Stimulated activated effector memory CD8-positive, alpha-beta T cell treated with anti-CD3 and anti-CD28 coated beads, Interleukin-12 subunit alpha, Interleukin-12 subunit beta, amount 100 ng/mL, for 72 hours (primary cell): ENCODE measurements at regions not wholly inside any gene's neighbourhood (a gene's known extent, or its start where the extent isn't known, plus 50 kb on each side); places are given as distances from the start of the nearest gene placed in this dataset.
A peak's percentile ranks its signal among the peaks of the same experiment; 100 is the strongest.

Experiments
- ATAC-seq: fragments of 150-1000 bp; cut with Tn5 transposase; 2 replicates; pipeline ENCODE4 v1.10.0; 2021
- DNase-seq, 2 donors: peaks; one replicate each; pipeline ENCODE4 v3.0.0; 2021 to 2022; ENCODE audit warnings: low spot score in 2 of 2
- H3K27ac Mint-ChIP-seq: one replicate; pipeline ENCODE4 v1.8.0; 2022; ENCODE audit warnings: mild to moderate bottlenecking, mixed read lengths
- H3K36me3 Mint-ChIP-seq: one replicate; pipeline ENCODE4 v1.8.0; 2022; ENCODE audit warnings: mild to moderate bottlenecking, mixed read lengths
- H3K4me1 Mint-ChIP-seq: one replicate; pipeline ENCODE4 v1.8.0; 2022; ENCODE audit warnings: mixed read lengths
- H3K4me3 Mint-ChIP-seq: one replicate; pipeline ENCODE4 v1.8.0; 2022; ENCODE audit warnings: mild to moderate bottlenecking, mixed read lengths
- H3K9me3 Mint-ChIP-seq: one replicate; pipeline ENCODE4 v1.8.0; 2022; ENCODE audit warnings: mixed read lengths

GRCh38 chr5:117060099-117060498, 485.5 kb upstream of the SEMA6A start:
- Mint-ChIP-seq H3K36me3 (no peaks in the 10 kb centered on the region), H3K4me1 (no peaks in the 10 kb centered on the region), H3K27ac (no peak overlapping the region), H3K4me3 (no peak overlapping the region), H3K9me3 (no peaks in the 10 kb centered on the region)
- no peak for DNase-seq
- no peak for ATAC-seq

GRCh38 chr5:117058740-117059139, 484.1 kb upstream of the SEMA6A start:
- H3K4me1 Mint-ChIP-seq, result no peaks in the 10 kb centered on the region
- no peak overlapping the region for H3K4me3 Mint-ChIP-seq
- H3K27ac Mint-ChIP-seq, result no peak overlapping the region
- H3K36me3 Mint-ChIP-seq, result no peaks in the 10 kb centered on the region
- ATAC-seq (no peak), DNase-seq (no peak)
- peaks cover 3% of the 10 kb centered on the region for H3K9me3 Mint-ChIP-seq

- Mint-ChIP-seq H3K36me3 (no peaks in the 10 kb centered on the region), H3K4me1 (no peaks in the 10 kb centered on the region), H3K9me3 (peaks cover 9% of the 10 kb centered on the region), H3K4me3 (no peak overlapping the region), H3K27ac (no peak overlapping the region)
- DNase-seq (no peak), ATAC-seq (no peak)
Measured at GRCh38 chr5:117055517-117055916, 480.9 kb upstream of the SEMA6A start.

GRCh38 chr5:117054911-117055310, 480.3 kb upstream of the SEMA6A start:
- Mint-ChIP-seq H3K27ac (no peak overlapping the region), H3K4me3 (no peak overlapping the region), H3K9me3 (peaks cover 12% of the 10 kb centered on the region), H3K36me3 (no peaks in the 10 kb centered on the region), H3K4me1 (no peaks in the 10 kb centered on the region)
- ATAC-seq (no peak), DNase-seq (no peak)

- no peak for ATAC-seq
- Mint-ChIP-seq H3K27ac (no peak overlapping the region), H3K4me1 (no peaks in the 10 kb centered on the region)
Measured at GRCh38 chr5:117054141-117054540, 479.5 kb upstream of the SEMA6A start.

GRCh38 chr5:117041926-117042595, 467.4 kb upstream of the SEMA6A start:
- Mint-ChIP-seq H3K4me3 (no peak overlapping the region), H3K4me1 (no peaks in the 10 kb centered on the region), H3K36me3 (no peaks in the 10 kb centered on the region), H3K27ac (no peak overlapping the region), H3K9me3 (peaks cover 7% of the 10 kb centered on the region)
- DNase-seq (no peak), ATAC-seq (no peak)

More at GRCh38 chr5:117054141-117054540, 479.5 kb upstream of the SEMA6A start:
- Mint-ChIP-seq H3K9me3 (peaks cover 12% of the 10 kb centered on the region), H3K4me3 (no peak overlapping the region), H3K36me3 (no peaks in the 10 kb centered on the region)
- no peak for DNase-seq

- DNase-seq (no peak), ATAC-seq (no peak)
- Mint-ChIP-seq H3K9me3 (peaks cover 4% of the 10 kb centered on the region), H3K4me1 (no peaks in the 10 kb centered on the region), H3K4me3 (no peak overlapping the region), H3K36me3 (no peaks in the 10 kb centered on the region), H3K27ac (no peak overlapping the region)
Measured at GRCh38 chr5:117039035-117039434, 464.4 kb upstream of the SEMA6A start.

- Mint-ChIP-seq H3K4me3 (no peak overlapping the region), H3K9me3 (peaks cover 2% of the 10 kb centered on the region)
Measured at GRCh38 chr5:117027384-117027783, 452.8 kb upstream of the SEMA6A start.

GRCh38 chr5:117020999-117021398, 446.4 kb upstream of the SEMA6A start:
- ATAC-seq (no peak), DNase-seq (no peak)
- Mint-ChIP-seq H3K9me3 (peaks cover 3% of the 10 kb centered on the region), H3K4me1 (no peaks in the 10 kb centered on the region), H3K36me3 (no peaks in the 10 kb centered on the region), H3K27ac (no peak overlapping the region), H3K4me3 (no peak overlapping the region)

More at GRCh38 chr5:117027384-117027783, 452.8 kb upstream of the SEMA6A start:
- H3K4me1 Mint-ChIP-seq, result no peaks in the 10 kb centered on the region
- no peaks in the 10 kb centered on the region for H3K36me3 Mint-ChIP-seq
- ATAC-seq (no peak), DNase-seq (no peak)
- no peak overlapping the region for H3K27ac Mint-ChIP-seq

- no peak overlapping the region for H3K4me3 Mint-ChIP-seq
- no peaks in the 10 kb centered on the region for H3K4me1 Mint-ChIP-seq
- DNase-seq (no peak), ATAC-seq (peak; percentile 16)
- H3K9me3 Mint-ChIP-seq, result peaks cover 4% of the 10 kb centered on the region
- H3K36me3 Mint-ChIP-seq, result no peaks in the 10 kb centered on the region
- H3K27ac Mint-ChIP-seq, result no peak overlapping the region
Measured at GRCh38 chr5:117013280-117013877, 438.8 kb upstream of the SEMA6A start.

- no peaks in the 10 kb centered on the region for H3K4me1 Mint-ChIP-seq
- no peaks in the 10 kb centered on the region for H3K36me3 Mint-ChIP-seq
- DNase-seq (no peak), ATAC-seq (no peak)
- peaks cover 9% of the 10 kb centered on the region for H3K9me3 Mint-ChIP-seq
- H3K27ac Mint-ChIP-seq, result no peak overlapping the region
- no peak overlapping the region for H3K4me3 Mint-ChIP-seq
Measured at GRCh38 chr5:117010574-117010973, 436.0 kb upstream of the SEMA6A start.

GRCh38 chr5:116998024-116998423, 423.4 kb upstream of the SEMA6A start:
- peaks cover 2% of the 10 kb centered on the region for H3K9me3 Mint-ChIP-seq
- no peak for ATAC-seq
- no peaks in the 10 kb centered on the region for H3K36me3 Mint-ChIP-seq
- H3K27ac Mint-ChIP-seq, result no peak overlapping the region
- DNase-seq, result no peak
- H3K4me1 Mint-ChIP-seq, result no peaks in the 10 kb centered on the region
- no peak overlapping the region for H3K4me3 Mint-ChIP-seq

- no peak for ATAC-seq
- H3K9me3 Mint-ChIP-seq, result peaks cover 2% of the 10 kb centered on the region
- H3K4me3 Mint-ChIP-seq, result no peak overlapping the region
- H3K36me3 Mint-ChIP-seq, result no peaks in the 10 kb centered on the region
- no peaks in the 10 kb centered on the region for H3K4me1 Mint-ChIP-seq
- H3K27ac Mint-ChIP-seq, result no peak overlapping the region
- DNase-seq, result no peak
Measured at GRCh38 chr5:116992681-116993080, 418.1 kb upstream of the SEMA6A start.

- ATAC-seq (no peak), DNase-seq (no peak)
- H3K9me3 Mint-ChIP-seq, result peaks cover 2% of the 10 kb centered on the region
- no peak overlapping the region for H3K4me3 Mint-ChIP-seq
- no peaks in the 10 kb centered on the region for H3K36me3 Mint-ChIP-seq
- H3K27ac Mint-ChIP-seq, result no peak overlapping the region
- no peaks in the 10 kb centered on the region for H3K4me1 Mint-ChIP-seq
Measured at GRCh38 chr5:116989995-116990394, 415.4 kb upstream of the SEMA6A start.

GRCh38 chr5:116982035-116982434, 407.4 kb upstream of the SEMA6A start:
- Mint-ChIP-seq H3K4me1 (no peaks in the 10 kb centered on the region), H3K4me3 (no peak overlapping the region), H3K27ac (no peak overlapping the region), H3K9me3 (no peaks in the 10 kb centered on the region), H3K36me3 (no peaks in the 10 kb centered on the region)
- ATAC-seq (no peak), DNase-seq (no peak)

GRCh38 chr5:116980581-116980980, 406.0 kb upstream of the SEMA6A start:
- Mint-ChIP-seq H3K36me3 (no peaks in the 10 kb centered on the region), H3K9me3 (no peaks in the 10 kb centered on the region), H3K4me3 (no peak overlapping the region), H3K27ac (no peak overlapping the region), H3K4me1 (no peaks in the 10 kb centered on the region)
- ATAC-seq (no peak), DNase-seq (no peak)
